K562 (cell line): ENCODE measurements at regions not wholly inside any gene's neighbourhood (a gene's known extent, or its start where the extent isn't known, plus 50 kb on each side); places are given as distances from the start of the nearest gene placed in this dataset.

Experiments
- ARID1B ChIP-seq: fragments of 450-650 bp; IDR thresholded peaks from 2 replicates; pipeline ENCODE4 v1.6.1; 2016; ENCODE audit warnings: antibody characterized with exemption, mild to moderate bottlenecking, inconsistent platforms
- BCLAF1 ChIP-seq, 2 experiments: fragments of 450-650 bp in 1 of 2; IDR thresholded peaks; 2 replicates each; pipeline ENCODE4 v1.6.1; 2011 to 2017; ENCODE audit warnings: low read depth in 2 of 2, antibody characterized with exemption in 1 of 2, borderline replicate concordance in 1 of 2, low read length in 1 of 2, mild to moderate bottlenecking in 1 of 2, mixed read lengths in 1 of 2; ENCODE audit not compliant: control insufficient read depth in 1 of 2
- CBX1 ChIP-seq: sonication (generic); IDR thresholded peaks from 2 replicates; pipeline ENCODE4 v1.6.1; 2016; ENCODE audit warnings: antibody characterized with exemption, low read depth, mild to moderate bottlenecking
- ETV1 ChIP-seq: fragments of 450-650 bp; conservative IDR thresholded peaks from 2 replicates; pipeline ENCODE4 v1.6.1; 2016; ENCODE audit warnings: missing genetic modification characterization, control low read depth, low read depth, missing compliant biosample characterization
- FOSL1 ChIP-seq: fragments of 200-800 bp; sonication (Bioruptor generic); conservative IDR thresholded peaks from 2 replicates; pipeline ENCODE4 v1.6.1; 2016; ENCODE audit warnings: missing genetic modification characterization, missing compliant biosample characterization
- KDM1A ChIP-seq, 2 experiments: fragments of 450-650 bp; IDR thresholded peaks; 2 replicates each; pipeline ENCODE4 v1.6.1; 2016; ENCODE audit warnings: mild to moderate bottlenecking in 2 of 2
- KDM4B ChIP-seq, 2 experiments: fragments of 450-650 bp in 1 of 2; sonication (generic) in 1 of 2; IDR thresholded peaks; 2 replicates each; pipeline ENCODE4 v1.6.1; 2016 to 2017; ENCODE audit warnings: borderline replicate concordance in 2 of 2, antibody characterized with exemption in 1 of 2, low read depth in 1 of 2, mild to moderate bottlenecking in 1 of 2
- PKNOX1 ChIP-seq: fragments of 450-650 bp; IDR thresholded peaks from 2 replicates; pipeline ENCODE4 v1.6.1; 2016
- RFX7 ChIP-seq: fragments of 250-450 bp; sonication (Bioruptor Pico); IDR thresholded peaks from 2 replicates; pipeline ENCODE4 v1.5.1; 2021; ENCODE audit warnings: mild to moderate bottlenecking
- SRSF3 ChIP-seq: fragments of 200-400 bp; formaldehyde crosslinking; IDR thresholded peaks from 2 replicates; pipeline ENCODE4 v1.6.1; 2016; ENCODE audit warnings: mild to moderate bottlenecking, low read length, moderate library complexity; ENCODE audit not compliant: insufficient read depth
- ZBTB33 ChIP-seq: sonication (generic); formaldehyde crosslinking; IDR thresholded peaks from 2 replicates; pipeline ENCODE4 v1.8.1; 2023; ENCODE audit warnings: mild to moderate bottlenecking, missing genetic modification reagents
- ZNF263 ChIP-seq: sonication (generic); formaldehyde crosslinking; IDR thresholded peaks from 2 replicates; pipeline ENCODE4 v1.8.0; 2022; ENCODE audit warnings: mild to moderate bottlenecking, missing genetic modification reagents, borderline replicate concordance
- ZNF354B ChIP-seq: fragments of 250-450 bp; sonication (Bioruptor Pico); IDR thresholded peaks from 2 replicates; pipeline ENCODE4 v1.4.0; 2020
- ZNF511 ChIP-seq: sonication (generic); formaldehyde crosslinking; IDR thresholded peaks from 2 replicates; pipeline ENCODE4 v1.8.0; 2022; ENCODE audit warnings: mild to moderate bottlenecking, missing genetic modification reagents
- ZNF584 ChIP-seq: fragments of 200-800 bp; sonication (Bioruptor generic); IDR thresholded peaks from 2 replicates; pipeline ENCODE4 v1.6.1; 2016; ENCODE audit warnings: low read depth, mild to moderate bottlenecking, missing genetic modification characterization, missing compliant biosample characterization
- ZNF589 ChIP-seq: fragments of 200-800 bp; sonication (Bioruptor generic); IDR thresholded peaks from 2 replicates; pipeline ENCODE4 v1.6.1; 2016; ENCODE audit warnings: low read depth, missing genetic modification characterization, missing compliant biosample characterization
- ZNF76 ChIP-seq: fragments of 250-450 bp; sonication (Bioruptor Pico); IDR thresholded peaks from 2 replicates; pipeline ENCODE4 v1.4.0; 2020; ENCODE audit warnings: mild to moderate bottlenecking, moderate library complexity, borderline replicate concordance
- TF ChIP-seq, protein P1 (sequence below), 2 experiments: fragments of 450-650 bp; IDR thresholded peaks; 2 replicates each; pipeline ENCODE4 v1.6.1; 2016

GRCh38 chr5:149429839-149430721 is 51.0 kb upstream of the IL17B start (continued):
- peak; percentile 45 for TF ChIP-seq ZBTB33 (CRISPR knock-in tag)
- TF ChIP-seq ZNF354B = no peak
- no peak for TF ChIP-seq ZNF589
- TF ChIP-seq RFX7 (CRISPR knock-in tag) = no peak
- TF ChIP-seq ZNF584 (CRISPR knock-in tag) = no peak; the same call in 1 of the 2 replicates
- TF ChIP-seq KDM1A (IDR thresholded peaks at IDR 0.05) = peak; percentile 89 to 94
- TF ChIP-seq BCLAF1 (IDR thresholded peaks at IDR 0.05; ENCODE audit: borderline replicate concordance in 1 of 2, control insufficient read depth in 1 of 2, low read depth in 2 of 2, low read length in 1 of 2) = peak in 1 of 2 experiments; percentile 56; a peak in 1 of 4 replicates
- no peak for TF ChIP-seq ZNF263 (CRISPR knock-in tag)
- TF ChIP-seq PKNOX1 = peak; percentile 23; the same call in 1 of the 2 replicates
- 0 out of 2 replicates have a peak, but pooled peaks have one; percentile 40 for TF ChIP-seq ARID1B
- TF ChIP-seq KDM4B (IDR thresholded peaks at IDR 0.05; ENCODE audit: borderline replicate concordance in 2 of 2, low read depth in 1 of 2) = peak in 1 of 2 experiments; percentile 54; a peak in 1 of 4 replicates
- TF ChIP-seq ETV1 (tag) = peak; percentile 97
- TF ChIP-seq ZNF76 (CRISPR knock-in tag) = no peak
- TF ChIP-seq SRSF3 = no peak
- TF ChIP-seq FOSL1 (tag) = peak; percentile 52
- TF ChIP-seq, protein P1, sequence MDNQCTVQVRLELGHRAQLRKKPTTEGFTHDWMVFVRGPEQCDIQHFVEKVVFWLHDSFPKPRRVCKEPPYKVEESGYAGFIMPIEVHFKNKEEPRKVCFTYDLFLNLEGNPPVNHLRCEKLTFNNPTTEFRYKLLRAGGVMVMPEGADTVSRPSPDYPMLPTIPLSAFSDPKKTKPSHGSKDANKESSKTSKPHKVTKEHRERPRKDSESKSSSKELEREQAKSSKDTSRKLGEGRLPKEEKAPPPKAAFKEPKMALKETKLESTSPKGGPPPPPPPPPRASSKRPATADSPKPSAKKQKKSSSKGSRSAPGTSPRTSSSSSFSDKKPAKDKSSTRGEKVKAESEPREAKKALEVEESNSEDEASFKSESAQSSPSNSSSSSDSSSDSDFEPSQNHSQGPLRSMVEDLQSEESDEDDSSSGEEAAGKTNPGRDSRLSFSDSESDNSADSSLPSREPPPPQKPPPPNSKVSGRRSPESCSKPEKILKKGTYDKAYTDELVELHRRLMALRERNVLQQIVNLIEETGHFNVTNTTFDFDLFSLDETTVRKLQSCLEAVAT (IDR thresholded peaks at IDR 0.05) = peak in 1 of 2 experiments; percentile 49; a peak in 1 of 4 replicates
- TF ChIP-seq ZNF511 = peak; percentile 61; the same call in 1 of the 2 replicates
- peak; percentile 75; the same call in 1 of the 2 replicates for TF ChIP-seq CBX1
